ENCODE measurements at regions not wholly inside any gene's neighbourhood (a gene's known extent, or its start where the extent isn't known, plus 50 kb on each side); places are given as distances from the start of the nearest gene placed in this dataset.

DNA sequence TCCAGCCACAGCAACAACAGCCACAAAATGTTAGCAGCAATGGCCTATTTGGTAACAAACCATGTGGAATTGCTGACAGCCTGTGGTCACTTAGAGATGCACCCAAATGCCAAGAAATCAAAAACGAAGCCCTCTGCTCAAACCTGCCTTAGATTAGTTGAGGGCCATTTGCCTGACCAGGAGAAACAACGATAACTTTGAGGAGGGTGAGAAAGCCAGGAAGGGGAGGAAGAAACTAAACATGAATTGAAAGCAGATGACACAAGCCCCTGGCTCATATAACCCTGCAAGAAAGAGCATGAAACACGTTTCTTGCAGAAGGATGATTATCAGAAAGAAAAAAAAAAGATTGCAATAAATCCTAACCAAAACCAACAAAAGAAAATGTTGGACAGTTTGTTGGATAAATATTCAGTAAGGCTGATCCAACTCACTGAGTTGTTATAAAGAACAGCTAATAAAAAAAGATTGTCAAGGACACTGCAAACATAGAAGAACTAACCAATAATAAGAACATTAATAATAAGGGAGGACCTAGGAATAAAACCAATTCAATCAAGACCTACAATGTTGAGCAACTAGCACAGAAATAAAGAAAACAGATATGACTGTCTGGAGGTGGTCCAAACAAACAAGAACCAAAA, 140.5 kb upstream of the SLC30A5 start:
- TF ChIP-seq, protein P1, sequence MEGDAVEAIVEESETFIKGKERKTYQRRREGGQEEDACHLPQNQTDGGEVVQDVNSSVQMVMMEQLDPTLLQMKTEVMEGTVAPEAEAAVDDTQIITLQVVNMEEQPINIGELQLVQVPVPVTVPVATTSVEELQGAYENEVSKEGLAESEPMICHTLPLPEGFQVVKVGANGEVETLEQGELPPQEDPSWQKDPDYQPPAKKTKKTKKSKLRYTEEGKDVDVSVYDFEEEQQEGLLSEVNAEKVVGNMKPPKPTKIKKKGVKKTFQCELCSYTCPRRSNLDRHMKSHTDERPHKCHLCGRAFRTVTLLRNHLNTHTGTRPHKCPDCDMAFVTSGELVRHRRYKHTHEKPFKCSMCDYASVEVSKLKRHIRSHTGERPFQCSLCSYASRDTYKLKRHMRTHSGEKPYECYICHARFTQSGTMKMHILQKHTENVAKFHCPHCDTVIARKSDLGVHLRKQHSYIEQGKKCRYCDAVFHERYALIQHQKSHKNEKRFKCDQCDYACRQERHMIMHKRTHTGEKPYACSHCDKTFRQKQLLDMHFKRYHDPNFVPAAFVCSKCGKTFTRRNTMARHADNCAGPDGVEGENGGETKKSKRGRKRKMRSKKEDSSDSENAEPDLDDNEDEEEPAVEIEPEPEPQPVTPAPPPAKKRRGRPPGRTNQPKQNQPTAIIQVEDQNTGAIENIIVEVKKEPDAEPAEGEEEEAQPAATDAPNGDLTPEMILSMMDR (IDR thresholded peaks at IDR 0.05; ENCODE audit: insufficient read depth, low read depth, low read length) = no peak
- no peak overlapping the region for H3K4me3 ChIP-seq (ENCODE audit: low read depth, low read length)
- no peak for DNase-seq (ENCODE audit: low read depth)

DNA sequence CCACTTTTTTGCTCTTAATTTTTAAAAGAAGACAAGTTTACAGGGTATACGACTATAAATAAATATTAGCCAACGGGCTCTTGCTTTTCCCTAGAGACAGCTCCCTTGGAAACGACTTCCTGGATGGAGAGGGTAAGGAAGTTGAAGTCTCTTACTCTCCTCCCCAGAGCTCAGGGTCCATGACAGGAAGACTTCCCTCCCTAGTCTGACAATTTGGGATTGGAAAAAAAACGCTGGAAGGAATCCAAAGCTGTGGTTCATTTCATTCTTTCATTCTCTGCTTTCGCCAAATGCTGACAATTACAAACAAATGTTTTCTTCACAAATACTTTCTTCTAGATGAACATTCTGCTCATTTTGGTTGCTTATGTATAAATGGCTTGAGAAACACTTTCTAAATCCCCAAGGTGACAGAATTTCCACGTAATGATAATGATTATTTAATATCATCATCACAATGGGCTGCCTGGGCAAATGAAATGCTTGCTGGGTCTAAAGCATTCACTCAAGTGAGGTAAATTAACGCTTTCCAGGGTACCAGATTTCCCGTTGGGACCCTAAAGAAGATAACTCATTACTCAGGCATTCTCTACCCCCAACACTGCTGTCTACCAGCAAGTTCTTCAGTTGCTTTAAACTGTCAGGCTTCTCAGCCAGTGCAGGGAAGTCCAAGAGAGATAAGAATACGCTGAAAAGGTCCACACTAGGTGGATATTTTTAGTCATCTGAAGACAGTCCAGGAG, 139.8 kb upstream of the SLC30A5 start:
- TF ChIP-seq, protein P1 (IDR thresholded peaks at IDR 0.05; ENCODE audit: insufficient read depth, low read depth, low read length) = no peak
- DNase-seq (ENCODE audit: low read depth) = peak; percentile 57
- H3K4me3 ChIP-seq (ENCODE audit: low read depth, low read length) = no peak overlapping the region

DNA sequence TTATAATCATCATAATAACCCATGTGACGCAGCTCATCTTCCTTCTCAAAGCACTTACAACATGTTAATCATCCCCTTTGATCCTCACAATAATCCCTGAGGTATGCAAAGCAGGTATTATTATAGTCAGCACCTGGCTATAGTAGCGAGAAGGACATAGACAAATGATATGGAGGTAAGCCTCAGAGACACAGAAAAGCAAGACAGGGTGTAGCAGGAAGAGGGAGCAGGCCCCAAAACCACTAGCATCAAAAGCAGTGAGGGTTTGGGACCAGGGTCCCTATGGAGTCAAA, 139.2 kb upstream of the SLC30A5 start:
- no peak for DNase-seq (ENCODE audit: low read depth)
- TF ChIP-seq, protein P1 (IDR thresholded peaks at IDR 0.05; ENCODE audit: insufficient read depth, low read depth, low read length) = no peak
- H3K4me3 ChIP-seq (ENCODE audit: low read depth, low read length) = no peak overlapping the region

- TF ChIP-seq, protein P1 (IDR thresholded peaks at IDR 0.05; ENCODE audit: insufficient read depth, low read depth, low read length) = no peak
- no peak for DNase-seq (ENCODE audit: low read depth)
- no peak overlapping the region for H3K4me3 ChIP-seq (ENCODE audit: low read depth, low read length)
Observed at GRCh38 chr5:68957591-68957990, 136.2 kb upstream of the SLC30A5 start.

DNA sequence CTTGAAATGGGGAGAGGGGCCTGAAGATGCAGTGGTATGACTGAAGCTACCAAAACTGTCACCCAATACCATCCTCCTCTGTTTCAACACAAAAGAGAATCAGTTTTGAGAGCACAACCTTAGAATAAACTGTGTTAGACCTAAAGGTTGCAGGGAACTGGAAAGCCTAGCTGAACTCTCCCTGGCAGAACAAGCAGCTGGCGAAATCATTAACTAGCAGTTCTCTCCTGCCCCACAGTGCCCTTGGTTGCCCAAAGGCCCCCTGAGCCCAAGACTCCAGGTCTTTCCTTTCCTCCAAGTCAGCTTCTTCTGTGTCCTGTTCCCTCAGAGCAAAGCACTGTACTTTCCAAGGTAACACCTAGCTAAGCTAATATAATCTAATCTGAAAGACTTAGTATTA, 135.4 kb upstream of the SLC30A5 start:
- no peak for DNase-seq (ENCODE audit: low read depth)
- TF ChIP-seq, protein P1 (IDR thresholded peaks at IDR 0.05; ENCODE audit: insufficient read depth, low read depth, low read length) = no peak
- H3K4me3 ChIP-seq (ENCODE audit: low read depth, low read length) = no peak overlapping the region

DNA sequence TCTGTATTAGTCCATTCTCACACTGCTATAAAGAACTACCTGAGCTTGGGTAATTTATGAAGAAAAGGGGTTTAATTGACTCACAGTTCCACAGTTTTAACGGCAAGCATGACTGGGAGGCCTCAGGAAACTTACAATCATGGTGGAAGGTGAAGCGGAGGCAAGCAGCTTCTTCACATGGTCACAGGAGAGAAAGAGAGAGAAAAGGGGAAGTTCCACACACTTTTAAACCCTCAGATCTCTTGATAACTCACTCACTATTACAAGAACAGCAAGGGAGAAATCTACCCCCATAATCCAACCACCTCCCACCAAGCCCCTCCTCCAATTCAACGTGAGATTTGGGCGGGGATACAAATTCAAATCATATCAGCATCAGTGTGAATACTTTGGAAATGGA, 133.4 kb upstream of the SLC30A5 start:
- no peak for DNase-seq (ENCODE audit: low read depth)
- H3K4me3 ChIP-seq (ENCODE audit: low read depth, low read length) = no peak overlapping the region
- TF ChIP-seq, protein P1 (IDR thresholded peaks at IDR 0.05; ENCODE audit: insufficient read depth, low read depth, low read length) = no peak

Measured in fibroblast of villous mesenchyme (primary cell).